Transverse colon (tissue), 4 donors: ENCODE measurements at regions not wholly inside any gene's neighbourhood (a gene's known extent, or its start where the extent isn't known, plus 50 kb on each side); places are given as distances from the start of the nearest gene placed in this dataset.

Source experiments
- EP300 ChIP-seq: sonication (generic); formaldehyde crosslinking; IDR thresholded peaks from one replicate; pipeline ENCODE4 v1.6.1; 2017; ENCODE audit warnings: antibody characterized with exemption, low read depth
- POLR2A ChIP-seq: fragments of 450-650 bp; IDR thresholded peaks from one replicate; pipeline ENCODE4 v1.6.1; 2016; ENCODE audit warnings: antibody characterized with exemption, mild to moderate bottlenecking, moderate library complexity
- POLR2AphosphoS5 ChIP-seq, 3 donors: sonication (generic); formaldehyde crosslinking; IDR thresholded peaks; one replicate each; pipeline ENCODE4 v1.6.1; 2016; ENCODE audit warnings: antibody characterized with exemption in 3 of 3
- TF ChIP-seq, protein P1 (sequence below), 5 experiments: fragments of 200-600 bp in 3 of 5; fragments of 450-650 bp in 2 of 5; sonication (generic) in 3 of 5; IDR thresholded peaks; 1 replicate in 2 of 5; 2 replicates in 3 of 5; pipeline ENCODE4 v1.5.1; 2016 to 2017; ENCODE audit warnings: antibody characterized with exemption in 5 of 5, inconsistent platforms in 3 of 5, mild to moderate bottlenecking in 2 of 5, moderate library complexity in 1 of 5

DNA sequence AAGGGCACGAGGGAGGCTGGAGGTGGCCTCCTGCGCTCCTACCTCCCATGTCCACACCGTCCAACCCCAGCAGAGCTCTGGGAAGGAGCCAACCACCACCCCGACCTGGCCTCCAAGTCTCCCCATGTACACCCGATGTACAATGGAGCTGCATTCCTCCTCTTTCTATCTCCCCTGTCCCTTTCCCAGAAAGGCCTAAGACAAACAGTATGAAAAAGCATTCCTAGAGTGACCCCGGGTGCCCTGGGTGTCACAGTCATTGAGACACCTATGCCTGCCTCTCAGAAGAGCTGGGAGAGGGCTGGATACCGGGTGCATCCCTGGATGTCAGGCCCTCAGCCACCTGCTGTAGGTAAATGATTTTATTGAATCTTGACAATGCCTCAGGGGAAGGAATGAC, 248.1 kb downstream of the EMX2 start:
- TF ChIP-seq, protein P1, sequence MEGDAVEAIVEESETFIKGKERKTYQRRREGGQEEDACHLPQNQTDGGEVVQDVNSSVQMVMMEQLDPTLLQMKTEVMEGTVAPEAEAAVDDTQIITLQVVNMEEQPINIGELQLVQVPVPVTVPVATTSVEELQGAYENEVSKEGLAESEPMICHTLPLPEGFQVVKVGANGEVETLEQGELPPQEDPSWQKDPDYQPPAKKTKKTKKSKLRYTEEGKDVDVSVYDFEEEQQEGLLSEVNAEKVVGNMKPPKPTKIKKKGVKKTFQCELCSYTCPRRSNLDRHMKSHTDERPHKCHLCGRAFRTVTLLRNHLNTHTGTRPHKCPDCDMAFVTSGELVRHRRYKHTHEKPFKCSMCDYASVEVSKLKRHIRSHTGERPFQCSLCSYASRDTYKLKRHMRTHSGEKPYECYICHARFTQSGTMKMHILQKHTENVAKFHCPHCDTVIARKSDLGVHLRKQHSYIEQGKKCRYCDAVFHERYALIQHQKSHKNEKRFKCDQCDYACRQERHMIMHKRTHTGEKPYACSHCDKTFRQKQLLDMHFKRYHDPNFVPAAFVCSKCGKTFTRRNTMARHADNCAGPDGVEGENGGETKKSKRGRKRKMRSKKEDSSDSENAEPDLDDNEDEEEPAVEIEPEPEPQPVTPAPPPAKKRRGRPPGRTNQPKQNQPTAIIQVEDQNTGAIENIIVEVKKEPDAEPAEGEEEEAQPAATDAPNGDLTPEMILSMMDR (IDR thresholded peaks at IDR 0.05) = no peak
- TF ChIP-seq POLR2A (no peak), EP300 (no peak), POLR2AphosphoS5 (IDR thresholded peaks at IDR 0.05) (no peak)
